DOHH2 (cell line): ENCODE measurements at regions not wholly inside any gene's neighbourhood (a gene's known extent, or its start where the extent isn't known, plus 50 kb on each side); places are given as distances from the start of the nearest gene placed in this dataset.

Source experiments
- CTCF ChIP-seq: fragments of 200-600 bp; sonication (generic); IDR thresholded peaks from one replicate; pipeline ENCODE4 v1.5.1; 2014; ENCODE audit warnings: antibody characterized with exemption, mild to moderate bottlenecking, low read depth, low read length; ENCODE audit not compliant: poor library complexity, severe bottlenecking
- EZH2phosphoT487 ChIP-seq: fragments of 200-600 bp; sonication (generic); IDR thresholded peaks from 2 replicates; pipeline ENCODE4 v1.6.1; 2017; ENCODE audit warnings: borderline replicate concordance, mild to moderate bottlenecking, antibody characterized with exemption, low read length, moderate library complexity, mixed read lengths

GRCh38 chr3:109532257-109533216, 195.2 kb upstream of the DPPA4 start:
- peak; percentile 32 for TF ChIP-seq CTCF
- no peak for TF ChIP-seq EZH2phosphoT487
